GM21447 (cell line): ENCODE measurements at regions not wholly inside any gene's neighbourhood (a gene's known extent, or its start where the extent isn't known, plus 50 kb on each side); places are given as distances from the start of the nearest gene placed in this dataset.

Experiments used
- ATAC-seq: cut with Tn5 transposase; IDR thresholded peaks from one replicate; pipeline ENCODE4 v1.9.1; 2021; ENCODE audit not compliant: unreplicated experiment

DNA sequence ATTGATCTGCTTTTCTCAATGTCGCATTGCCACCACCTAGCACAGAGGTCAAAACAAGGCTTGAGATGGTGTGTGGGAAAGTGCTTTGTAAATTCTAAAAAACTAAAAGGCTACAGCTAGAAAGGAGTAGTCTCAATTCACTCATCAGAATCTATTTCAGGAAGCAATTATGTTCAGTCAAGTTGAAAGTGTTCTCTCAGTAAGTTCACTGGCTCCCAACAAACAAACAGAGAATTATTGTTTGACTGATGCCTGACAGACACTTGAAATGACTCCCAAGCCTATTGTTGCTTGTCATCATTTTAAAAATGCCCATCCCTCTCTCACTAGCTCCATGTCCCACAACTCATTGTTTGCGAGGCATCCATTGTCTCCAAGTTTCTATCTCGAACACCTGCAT is 419.6 kb upstream of the CPEB2 start:
- ATAC-seq: no peak

DNA sequence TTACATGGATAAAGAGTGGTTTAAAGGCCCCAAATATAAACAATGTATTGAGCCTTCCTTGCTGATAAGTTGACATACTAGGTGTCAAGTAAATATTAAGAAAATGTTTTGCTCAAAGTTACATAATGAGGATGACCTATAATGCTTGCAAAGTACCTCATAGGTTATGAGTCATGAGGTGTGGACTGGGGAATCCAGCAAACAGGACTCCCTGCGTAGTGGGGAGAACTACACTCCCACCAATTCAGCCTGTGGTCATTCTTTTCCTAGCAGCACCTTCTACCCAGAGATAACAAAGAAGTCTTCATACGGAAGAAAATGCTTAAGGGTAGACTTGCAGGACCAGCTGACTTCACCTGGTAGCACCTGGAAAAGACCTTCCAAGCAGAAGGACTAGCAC is 418.9 kb upstream of the CPEB2 start:
- ATAC-seq: no peak

DNA sequence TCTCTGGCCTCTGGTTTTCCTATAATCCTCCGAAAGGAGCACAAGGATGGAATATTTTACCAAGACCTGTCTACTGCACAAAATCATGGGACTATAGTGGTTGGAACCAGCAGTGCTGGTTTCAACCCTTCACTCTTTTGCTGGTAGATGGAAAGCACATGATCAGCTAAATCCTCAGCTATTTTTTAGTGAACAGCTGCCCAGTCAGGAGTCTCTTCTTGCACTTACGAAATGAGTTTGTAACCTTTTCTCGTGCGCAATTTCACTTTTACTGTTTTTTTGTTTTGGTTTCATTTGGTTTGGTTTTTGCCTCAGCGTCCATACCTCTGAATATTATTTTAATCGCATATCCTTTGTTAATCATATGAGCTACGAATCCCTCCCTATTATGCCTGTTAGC is 418.5 kb upstream of the CPEB2 start:
- no peak for ATAC-seq

DNA sequence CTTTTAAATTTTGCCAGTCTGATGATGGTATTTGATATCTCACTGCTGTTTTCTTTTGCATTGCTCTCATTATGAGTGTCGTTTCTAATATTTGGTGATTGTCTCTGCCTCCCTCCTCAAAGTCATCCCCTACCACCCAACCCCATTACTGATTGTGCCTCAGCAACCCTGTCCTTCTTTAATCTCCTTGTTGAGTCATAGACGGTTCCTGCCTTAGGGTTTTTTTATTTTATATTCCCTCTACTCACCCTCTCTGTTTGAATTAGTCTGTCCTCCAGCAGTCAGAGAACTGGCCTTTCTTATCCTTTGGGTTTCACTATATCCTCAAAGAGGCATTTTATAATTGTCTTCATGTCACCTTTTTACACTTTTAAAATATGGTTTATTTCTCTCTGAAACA is 409.3 kb upstream of the CPEB2 start:
- no peak for ATAC-seq

DNA sequence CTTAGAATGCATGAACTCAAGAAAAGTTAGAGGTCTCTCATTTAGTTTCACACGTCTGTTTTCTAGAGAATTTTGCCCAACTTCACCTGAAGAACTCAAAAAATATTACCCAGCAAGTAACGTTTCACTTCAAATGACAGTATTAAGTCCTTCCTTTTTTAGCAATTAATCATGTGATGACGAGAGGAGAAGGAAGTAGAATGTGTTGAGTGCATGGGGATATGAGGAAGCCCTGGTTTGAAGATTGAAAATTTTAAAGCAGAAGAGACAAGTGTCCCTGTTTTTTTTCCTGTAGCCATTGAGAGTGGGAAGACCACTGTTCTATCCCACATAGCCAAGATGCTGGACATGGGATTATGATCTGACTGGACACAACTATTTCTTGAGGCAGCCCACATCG is 406.3 kb upstream of the CPEB2 start:
- no peak for ATAC-seq

DNA sequence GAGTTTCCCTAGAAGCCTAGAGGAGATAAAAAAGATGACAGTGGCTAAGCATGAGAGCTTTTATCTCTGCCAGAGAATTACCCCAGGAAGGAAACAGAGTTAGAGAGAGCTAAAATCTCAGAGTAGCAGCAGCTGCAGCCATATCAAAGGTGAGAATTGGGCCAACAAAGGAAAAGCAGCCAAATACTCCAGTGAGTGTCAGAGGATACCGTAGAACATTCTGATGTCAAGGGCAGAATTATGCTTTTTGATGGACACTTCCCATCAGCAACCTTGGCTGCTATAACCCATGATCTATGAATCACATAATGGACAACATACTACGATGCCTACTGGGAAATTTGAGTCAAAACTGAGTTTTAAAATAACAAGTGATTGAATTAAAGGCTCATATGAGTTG is 405.8 kb upstream of the CPEB2 start:
- ATAC-seq: no peak

DNA sequence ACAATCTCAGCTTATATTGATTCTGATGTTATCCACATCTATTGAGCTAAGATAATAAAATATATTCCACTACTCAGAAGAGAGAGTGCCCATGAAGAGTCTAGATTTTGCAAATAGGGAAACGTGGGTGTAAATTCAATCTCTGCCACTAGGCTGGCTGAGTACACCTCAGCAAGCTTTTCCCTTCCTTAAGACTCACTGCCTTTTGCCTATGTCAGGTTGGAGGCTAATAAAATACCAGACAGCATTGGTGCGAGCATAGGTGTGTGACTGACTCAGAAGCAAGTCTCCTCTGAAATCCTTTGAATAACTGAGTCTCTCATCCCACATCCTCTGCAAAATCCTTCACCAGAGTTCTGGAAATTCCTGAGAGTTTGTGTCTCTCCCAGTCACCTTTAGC is 405.4 kb upstream of the CPEB2 start:
- ATAC-seq: no peak

DNA sequence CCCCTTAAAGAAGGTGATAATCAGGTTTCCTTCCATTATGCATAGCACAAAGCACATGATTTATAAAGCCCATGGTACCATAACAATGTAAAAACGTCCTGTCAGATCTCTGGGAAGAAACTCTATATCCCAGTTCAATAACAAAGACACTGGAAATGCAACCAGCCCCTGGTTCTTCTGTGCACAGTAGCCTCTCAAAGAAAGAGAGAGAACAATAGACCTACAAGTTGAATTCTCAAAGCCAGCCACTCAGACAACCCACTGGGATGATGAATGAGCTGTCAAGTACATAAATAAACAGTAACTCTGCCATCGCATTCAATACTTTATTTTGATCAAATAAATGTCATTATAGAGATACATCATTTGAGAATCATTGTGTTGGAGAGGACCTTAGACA is 400.1 kb upstream of the CPEB2 start:
- ATAC-seq: no peak

DNA sequence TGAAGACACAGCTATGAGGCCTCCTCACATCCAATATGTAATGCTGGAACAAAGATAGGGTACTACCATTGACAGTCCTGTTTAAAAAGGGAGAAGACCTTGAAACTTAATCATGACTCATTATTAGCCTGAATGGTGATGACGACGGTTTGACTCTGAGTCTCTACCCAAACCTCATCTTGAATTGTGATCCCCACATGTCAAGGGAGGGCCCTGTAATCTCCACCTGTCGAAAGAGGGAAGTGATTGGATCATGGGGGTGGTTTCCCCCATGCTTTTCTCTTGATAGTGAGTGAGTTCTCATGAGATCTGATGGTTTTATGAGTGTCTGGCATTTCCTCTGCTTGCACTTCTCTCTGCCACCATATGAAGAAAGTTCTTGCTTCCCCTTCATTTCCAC is 395.3 kb upstream of the CPEB2 start:
- ATAC-seq: no peak

DNA sequence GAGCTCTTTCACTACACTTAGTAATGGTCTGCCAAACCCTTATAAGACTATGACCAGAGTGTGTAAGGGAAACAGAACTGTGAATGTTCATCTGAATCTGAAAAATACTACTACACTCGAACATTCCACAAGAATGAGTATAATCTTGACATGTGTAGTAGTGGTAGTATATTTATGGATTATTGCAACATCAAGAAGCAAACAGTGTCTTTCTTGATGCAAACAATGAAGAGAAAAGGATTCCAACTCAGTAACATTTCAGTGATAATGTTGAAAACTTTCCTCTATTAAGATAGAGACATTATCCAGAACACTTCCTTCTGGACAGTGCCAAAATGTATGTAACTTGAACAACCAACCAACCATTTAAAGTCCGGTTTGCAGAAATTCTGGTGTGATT is 394.7 kb upstream of the CPEB2 start:
- ATAC-seq: no peak

DNA sequence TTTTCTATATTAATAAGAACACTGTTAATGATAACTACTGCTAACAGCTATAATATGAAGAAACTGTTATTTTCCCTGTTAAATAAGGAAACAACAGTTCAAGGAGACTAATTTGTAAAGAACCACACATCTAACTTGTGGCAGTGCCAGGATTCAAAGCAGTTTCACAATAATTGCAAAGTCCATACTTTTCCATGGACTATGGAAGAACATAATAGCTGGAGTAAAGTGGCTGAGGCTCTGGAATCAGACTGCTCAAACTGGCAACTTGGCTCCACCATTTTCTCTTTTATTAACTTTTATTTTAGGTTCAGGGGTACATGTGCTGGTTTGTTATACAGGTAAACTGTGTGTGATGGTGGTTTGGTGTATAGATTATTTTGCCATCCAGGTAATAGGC is 393.7 kb upstream of the CPEB2 start:
- ATAC-seq: no peak

DNA sequence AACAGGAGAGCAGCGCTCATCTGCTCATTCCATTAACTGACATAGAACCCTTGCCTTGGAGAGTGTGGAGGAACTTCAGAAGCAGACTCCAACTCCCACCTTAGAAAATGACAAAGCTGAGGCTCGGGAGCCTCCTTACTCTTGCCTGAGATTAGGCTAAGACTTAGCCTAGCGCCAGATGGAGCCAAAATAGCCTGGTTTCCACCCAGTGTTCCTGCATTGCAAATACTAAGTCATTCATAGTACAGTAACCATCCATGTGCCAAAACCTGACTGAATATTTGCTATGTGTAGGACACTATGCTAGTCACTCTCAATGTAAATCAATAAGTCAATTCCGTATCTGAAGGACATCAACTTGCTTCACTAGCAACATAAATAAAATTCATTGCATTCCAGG is 387.4 kb upstream of the CPEB2 start:
- ATAC-seq: no peak

DNA sequence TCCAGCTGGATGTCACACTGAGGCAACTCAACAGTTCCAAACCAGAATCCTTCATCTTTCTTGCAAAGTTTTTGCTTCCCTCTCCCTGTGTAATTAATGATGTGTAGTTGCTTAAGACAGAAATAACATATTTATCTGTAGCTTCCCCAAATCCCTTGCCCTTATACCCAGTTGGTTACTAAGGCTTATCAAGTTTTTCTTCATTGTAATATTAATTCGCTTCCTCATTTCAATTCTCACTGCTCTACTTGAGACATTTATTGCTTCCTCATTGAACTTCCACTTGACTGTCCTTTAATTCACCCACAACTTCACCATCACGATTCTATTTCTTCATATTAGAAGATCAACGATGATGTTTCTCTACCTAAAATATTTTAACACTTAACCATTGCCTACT is 386.6 kb upstream of the CPEB2 start:
- ATAC-seq: no peak

DNA sequence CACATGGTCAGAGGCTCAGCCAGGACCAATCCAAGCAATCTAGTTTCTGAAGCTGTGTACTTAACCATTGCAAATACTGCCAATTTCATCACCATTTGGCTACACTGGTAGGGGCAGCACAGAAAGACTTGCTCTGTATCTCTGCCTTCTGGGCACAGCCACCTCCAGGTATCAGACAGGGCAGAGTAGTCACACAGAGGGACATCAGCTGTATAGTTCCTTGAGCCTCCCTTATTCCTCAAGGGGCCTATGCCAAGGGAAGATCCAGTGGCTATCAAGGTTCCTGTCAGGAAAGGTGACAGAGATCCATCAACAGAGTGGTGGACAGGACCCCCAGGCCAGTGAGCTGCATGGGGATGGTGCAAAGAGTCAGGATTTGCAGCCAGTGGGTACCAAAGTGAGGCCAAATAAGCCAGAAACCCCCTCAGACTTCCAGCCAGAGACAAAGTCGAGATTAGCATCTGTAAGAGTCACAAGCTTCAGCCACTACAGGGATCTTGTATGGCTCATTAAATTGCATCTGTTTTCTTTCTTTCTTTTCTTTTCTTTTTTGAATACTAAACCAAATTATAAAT is 381.6 kb upstream of the CPEB2 start:
- no peak for ATAC-seq

DNA sequence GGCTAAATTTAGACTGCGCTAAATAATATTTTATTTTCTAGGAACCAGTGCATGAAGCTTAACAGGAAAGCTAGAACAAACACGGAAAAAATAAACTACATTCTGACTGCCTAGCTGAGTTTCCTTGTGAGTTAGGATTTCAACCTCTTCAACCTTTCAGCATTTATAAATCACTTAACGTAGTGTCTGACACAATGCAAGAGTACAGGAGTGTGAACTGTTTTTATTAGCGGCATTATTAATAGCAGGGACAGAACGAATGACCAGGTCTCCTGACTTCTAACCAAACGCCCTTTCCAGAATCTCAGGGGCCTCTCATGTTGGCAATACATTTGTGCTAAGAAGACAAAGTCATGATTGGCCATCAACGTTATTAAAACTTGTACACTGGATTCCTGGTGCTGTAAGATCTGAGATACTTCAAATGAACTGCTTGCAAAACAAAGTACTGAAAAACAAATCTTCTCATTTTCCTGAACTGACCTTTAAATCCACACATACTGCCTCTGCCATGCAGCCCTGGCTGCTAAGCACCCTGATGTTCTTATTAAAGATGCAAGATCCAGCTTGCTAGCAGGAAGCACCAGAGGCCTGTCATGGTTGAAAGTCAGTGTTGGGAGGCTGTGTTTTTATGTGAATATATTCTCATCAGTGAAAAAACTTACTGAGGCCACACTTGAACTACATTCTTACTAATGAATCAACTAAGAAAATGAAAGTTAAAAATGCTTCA is 380.4 kb upstream of the CPEB2 start:
- ATAC-seq: no peak

DNA sequence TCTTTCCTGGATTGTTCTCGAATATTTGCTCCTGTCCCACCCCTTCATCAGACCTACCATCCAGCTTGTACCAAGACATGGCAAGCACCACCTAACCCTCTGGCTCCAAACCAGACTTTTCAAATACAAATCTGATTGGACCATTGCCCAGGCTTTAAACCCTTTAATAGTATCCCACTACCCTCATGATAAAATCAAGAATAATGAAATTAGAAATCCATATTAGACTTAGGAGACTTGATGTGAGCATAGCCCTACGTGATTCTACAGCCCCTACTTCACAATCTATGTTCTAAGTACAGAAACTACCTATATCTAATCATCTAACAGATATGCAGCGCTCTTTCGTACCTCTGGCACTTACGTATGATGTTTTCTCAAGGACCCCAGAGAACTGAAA is 375.2 kb upstream of the CPEB2 start:
- no peak for ATAC-seq

DNA sequence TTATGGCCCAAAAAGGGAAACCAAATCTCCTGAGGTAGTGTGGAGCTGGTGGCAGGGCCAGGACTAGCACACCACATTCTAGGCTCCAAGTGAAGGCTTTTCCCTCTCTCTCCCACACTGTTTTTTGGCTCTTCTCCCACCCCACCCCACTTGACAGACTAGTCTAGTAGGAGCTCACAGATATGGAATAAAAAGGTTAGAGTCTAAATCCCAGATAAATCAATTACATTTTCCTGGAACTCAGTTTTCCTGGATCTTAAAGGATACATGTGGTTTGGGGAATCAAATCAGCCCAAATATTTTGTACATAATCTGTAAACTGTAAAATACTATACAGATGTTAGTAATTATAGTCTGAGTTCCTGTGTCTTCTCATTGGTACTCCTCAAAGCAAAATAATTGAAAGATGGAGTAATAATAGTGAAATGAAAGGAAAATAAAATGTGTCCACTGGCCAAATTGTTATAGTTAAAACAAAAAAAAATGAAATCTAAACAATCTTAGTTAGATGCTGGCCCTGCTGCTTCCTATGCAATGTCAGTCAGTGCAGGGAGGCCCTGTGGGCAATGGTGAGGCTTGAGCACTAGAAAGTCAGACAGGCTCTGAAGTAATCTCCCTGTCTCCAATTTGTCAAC is 370.4 kb upstream of the CPEB2 start:
- no peak for ATAC-seq

DNA sequence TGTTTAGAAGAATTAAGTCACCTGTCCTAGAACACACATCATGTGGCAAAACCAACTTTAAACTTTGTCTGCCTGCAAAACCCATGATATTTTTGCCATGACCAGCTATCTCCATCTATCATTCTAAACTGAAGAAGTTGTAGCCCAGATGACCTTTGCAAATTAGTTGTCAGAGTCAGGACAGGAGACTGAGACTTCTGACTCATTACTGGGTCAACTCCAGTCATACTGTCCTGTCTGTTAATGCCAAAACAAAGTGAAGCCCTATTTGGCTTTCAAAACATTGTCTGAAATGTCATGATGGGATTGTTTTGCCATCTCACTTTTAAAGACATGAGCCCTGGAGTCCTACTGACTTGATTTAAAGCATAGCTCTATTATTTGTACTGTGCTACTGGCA is 365.7 kb upstream of the CPEB2 start:
- no peak for ATAC-seq

DNA sequence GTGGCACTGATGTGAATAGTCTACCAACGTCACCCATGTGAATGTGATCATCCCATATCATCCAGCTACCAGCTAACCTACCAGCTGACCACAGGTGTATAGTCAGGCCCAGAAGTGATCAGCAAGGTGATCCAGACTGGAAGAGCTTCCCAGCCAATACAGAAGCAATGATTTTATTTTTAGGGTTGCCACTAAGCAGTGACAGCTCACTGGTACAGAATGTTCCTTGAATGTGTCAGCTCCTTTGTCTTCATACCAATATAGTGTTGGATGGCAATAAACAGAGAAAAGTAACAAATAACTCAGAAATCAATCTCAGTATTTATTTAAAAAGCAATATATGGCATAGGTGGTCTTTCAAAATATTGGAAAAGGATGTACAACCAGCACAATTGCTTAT is 361.8 kb upstream of the CPEB2 start:
- ATAC-seq: no peak

DNA sequence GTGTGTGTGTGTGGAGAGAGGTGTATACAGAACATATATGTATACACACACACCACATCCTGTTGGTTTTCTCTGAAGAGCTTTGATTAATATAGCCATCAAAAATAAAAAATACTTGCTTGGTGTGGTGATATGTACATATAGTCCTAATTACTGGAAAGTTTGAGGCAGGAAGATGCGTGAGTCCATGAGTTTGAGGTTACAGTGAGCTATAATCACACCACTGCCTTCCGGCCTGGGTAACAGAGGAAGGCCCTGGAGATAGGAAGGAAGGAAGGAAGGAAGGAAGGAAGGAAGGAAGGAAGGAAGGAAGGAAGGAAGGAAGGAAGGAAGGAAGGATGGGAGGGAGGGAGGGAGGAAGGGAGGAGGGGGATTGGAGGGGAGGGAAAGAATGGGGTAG is 360.4 kb upstream of the CPEB2 start:
- ATAC-seq: no peak

DNA sequence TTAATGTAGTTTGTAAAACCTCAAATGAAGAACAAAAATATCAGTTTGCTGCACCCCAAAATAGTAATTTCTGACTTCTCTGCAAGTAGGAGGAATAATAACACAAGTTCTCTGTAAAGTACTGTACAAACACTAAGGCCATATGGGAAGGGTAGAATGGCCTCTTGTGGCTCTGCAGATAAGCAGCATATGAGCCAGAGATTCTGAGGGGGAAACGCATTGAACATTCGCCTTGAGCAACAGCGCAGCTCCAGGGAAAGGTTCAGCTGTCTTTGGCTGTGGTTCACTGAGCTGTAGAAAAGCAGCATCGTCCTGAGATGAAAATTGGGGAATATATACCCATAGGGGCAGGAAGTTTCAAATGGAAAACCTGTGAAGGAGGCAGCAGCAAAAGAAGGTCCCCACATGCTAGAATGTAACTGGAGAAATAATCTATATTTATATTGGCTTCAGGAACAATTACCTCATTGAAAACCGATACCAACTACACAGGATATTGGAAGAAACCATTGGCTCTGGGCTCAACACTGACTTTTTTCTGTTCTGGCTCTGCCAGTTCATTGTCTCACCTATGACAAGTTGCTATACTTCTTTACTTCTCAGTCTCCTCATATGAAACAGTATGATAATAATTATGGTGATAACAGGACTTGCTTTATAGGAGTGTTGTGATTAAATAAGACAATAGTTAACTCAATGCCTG is 357.6 kb upstream of the CPEB2 start:
- no peak for ATAC-seq

DNA sequence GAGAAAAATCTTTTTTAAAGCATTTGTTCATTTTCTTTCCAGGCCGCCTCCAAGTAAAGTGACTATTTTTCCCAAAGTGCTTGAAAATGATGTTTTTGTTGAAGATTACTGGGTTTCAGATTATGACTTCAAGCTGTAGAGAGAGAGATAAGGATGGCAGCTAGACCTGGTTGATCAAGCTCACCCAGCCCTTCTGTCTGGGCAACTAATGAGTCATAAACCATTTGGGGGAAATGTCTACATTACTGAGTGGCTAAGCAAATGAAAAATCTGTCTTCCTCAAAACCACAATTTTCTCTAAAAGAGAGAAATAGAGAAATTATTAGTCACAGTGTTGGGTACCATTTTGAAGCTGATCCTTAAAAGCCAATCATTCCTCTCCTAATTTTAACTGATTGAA is 355.4 kb upstream of the CPEB2 start:
- ATAC-seq: no peak
